ENCODE measurements at regions not wholly inside any gene's neighbourhood (a gene's known extent, or its start where the extent isn't known, plus 50 kb on each side); places are given as distances from the start of the nearest gene placed in this dataset.

DNA sequence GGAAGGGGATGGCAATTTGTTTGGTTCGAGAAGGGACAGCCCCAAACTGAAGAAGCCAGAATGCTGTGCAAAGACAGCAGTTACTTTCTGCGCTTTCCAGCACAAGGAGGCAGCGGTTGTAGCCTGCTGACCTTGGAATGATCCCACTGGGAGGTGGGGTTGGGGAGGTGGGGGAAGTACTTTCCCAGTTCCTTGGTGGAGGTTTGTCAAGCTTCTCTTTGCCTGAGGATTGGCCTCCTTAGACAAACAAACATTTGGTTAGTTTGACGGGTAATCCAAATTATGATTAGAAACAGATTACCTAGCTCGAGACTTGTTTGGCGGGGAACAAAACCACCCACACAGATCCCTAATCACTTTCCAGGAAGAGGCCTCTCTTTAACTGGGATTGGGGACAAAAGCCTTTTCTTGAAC is 79.1 kb upstream of the EGLN3 start (continued):
- TF ChIP-seq YY1 (IDR thresholded peaks at IDR 0.05; ENCODE audit: borderline replicate concordance in 1 of 3, control insufficient read depth in 1 of 3, extremely low read depth in 1 of 3, insufficient read depth in 3 of 3, insufficient read length in 1 of 3, insufficient replicate concordance in 2 of 3, low read depth in 1 of 3, low read length in 2 of 3): no peak
- no peak for TF ChIP-seq KAT8 (IDR thresholded peaks at IDR 0.05; ENCODE audit: low read depth)
- TF ChIP-seq RBM14 (IDR thresholded peaks at IDR 0.05; ENCODE audit: borderline replicate concordance, insufficient read depth, low read depth, low read length): no peak
- no peak for TF ChIP-seq ZNF140 (CRISPR knock-in tag; IDR thresholded peaks at IDR 0.05)
- TF ChIP-seq NFE2 (IDR thresholded peaks at IDR 0.05; ENCODE audit: low read depth): no peak
- TF ChIP-seq MAZ (CRISPR knock-in tag; conservative IDR thresholded peaks at IDR 0.05 in 1 of 2, IDR thresholded peaks at IDR 0.05 in 1 of 2): peak in 1 of 2 experiments; percentile 34; a peak in 1 of 4 replicates
- 0 out of 2 replicates have a peak, but pooled peaks have one; percentile 34 for TF ChIP-seq SMAD4 (CRISPR knock-in tag; conservative IDR thresholded peaks at IDR 0.05)
- no peak for TF ChIP-seq ZNF778 (CRISPR knock-in tag; IDR thresholded peaks at IDR 0.05)
- TF ChIP-seq ETV5 (CRISPR knock-in tag; IDR thresholded peaks at IDR 0.05; ENCODE audit: low read depth): no peak
- TF ChIP-seq NR2C1 (IDR thresholded peaks at IDR 0.05): no peak
- TF ChIP-seq NR2C1 (tag; IDR thresholded peaks at IDR 0.05): no peak
- TF ChIP-seq RBBP5 (IDR thresholded peaks at IDR 0.05; ENCODE audit: borderline replicate concordance, insufficient read depth, low read length, poor library complexity, severe bottlenecking): no peak
- no peak for TF ChIP-seq ZNF584 (CRISPR knock-in tag; IDR thresholded peaks at IDR 0.05; ENCODE audit: low read depth)
- TF ChIP-seq IFI16 (CRISPR knock-in tag; IDR thresholded peaks at IDR 0.05): no peak
- no peak for TF ChIP-seq SNIP1 (IDR thresholded peaks at IDR 0.05; ENCODE audit: low read depth)
- TF ChIP-seq NFRKB (IDR thresholded peaks at IDR 0.05; ENCODE audit: low read depth): no peak
- TF ChIP-seq, protein P1, sequence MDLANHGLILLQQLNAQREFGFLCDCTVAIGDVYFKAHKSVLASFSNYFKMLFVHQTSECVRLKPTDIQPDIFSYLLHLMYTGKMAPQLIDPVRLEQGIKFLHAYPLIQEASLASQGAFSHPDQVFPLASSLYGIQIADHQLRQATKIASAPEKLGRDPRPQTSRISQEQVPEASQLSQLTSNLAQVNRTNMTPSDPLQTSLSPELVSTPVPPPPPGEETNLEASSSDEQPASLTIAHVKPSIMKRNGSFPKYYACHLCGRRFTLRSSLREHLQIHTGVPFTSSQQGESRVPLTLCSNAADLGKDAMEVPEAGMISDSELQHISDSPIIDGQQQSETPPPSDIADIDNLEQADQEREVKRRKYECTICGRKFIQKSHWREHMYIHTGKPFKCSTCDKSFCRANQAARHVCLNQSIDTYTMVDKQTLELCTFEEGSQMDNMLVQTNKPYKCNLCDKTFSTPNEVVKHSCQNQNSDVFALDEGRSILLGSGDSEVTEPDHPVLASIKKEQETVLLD (IDR thresholded peaks at IDR 0.05): no peak
- no peak for TF ChIP-seq ZBTB7A (IDR thresholded peaks at IDR 0.05; ENCODE audit: borderline replicate concordance, control insufficient read depth, low read depth, low read length)
- TF ChIP-seq DMBX1 (CRISPR knock-in tag; IDR thresholded peaks at IDR 0.05; ENCODE audit: borderline replicate concordance): no peak
- TF ChIP-seq PPARD (CRISPR knock-in tag; IDR thresholded peaks at IDR 0.05): no peak
- TF ChIP-seq STAT5A (IDR thresholded peaks at IDR 0.05; ENCODE audit: borderline replicate concordance, low read length): peak; percentile 58
- TF ChIP-seq CC2D1A (IDR thresholded peaks at IDR 0.05): 0 out of 2 replicates have a peak, but pooled peaks have one; percentile 42
- no peak for TF ChIP-seq SIX5 (IDR thresholded peaks at IDR 0.05; ENCODE audit: borderline replicate concordance in 1 of 2, insufficient read depth in 1 of 2, low read depth in 1 of 2, low read length in 2 of 2)
- no peak for TF ChIP-seq RBM15 (IDR thresholded peaks at IDR 0.05; ENCODE audit: insufficient read depth, low read length)
- TF ChIP-seq JUND (IDR thresholded peaks at IDR 0.05; ENCODE audit: borderline replicate concordance, low read depth, low read length): no peak
- 0 out of 3 replicates have a peak, but pooled peaks have one; percentile 12 for TF ChIP-seq JUND (tag; IDR thresholded peaks at IDR 0.05; ENCODE audit: borderline replicate concordance, low read depth, low read length)
- peak; percentile 62; the same call in 1 of the 2 replicates for TF ChIP-seq SOX6 (IDR thresholded peaks at IDR 0.05)
- TF ChIP-seq HDGF (IDR thresholded peaks at IDR 0.05): no peak
- no peak for TF ChIP-seq SRSF9 (IDR thresholded peaks at IDR 0.05; ENCODE audit: borderline replicate concordance, low read depth, low read length)
- TF ChIP-seq EZH2 (IDR thresholded peaks at IDR 0.05; ENCODE audit: borderline replicate concordance, low read depth, low read length): no peak
- no peak for TF ChIP-seq RNF2 (IDR thresholded peaks at IDR 0.05)

Measured in K562 (cell line).